ENCODE measurements at regions not wholly inside any gene's neighbourhood (a gene's known extent, or its start where the extent isn't known, plus 50 kb on each side); places are given as distances from the start of the nearest gene placed in this dataset.

DNA sequence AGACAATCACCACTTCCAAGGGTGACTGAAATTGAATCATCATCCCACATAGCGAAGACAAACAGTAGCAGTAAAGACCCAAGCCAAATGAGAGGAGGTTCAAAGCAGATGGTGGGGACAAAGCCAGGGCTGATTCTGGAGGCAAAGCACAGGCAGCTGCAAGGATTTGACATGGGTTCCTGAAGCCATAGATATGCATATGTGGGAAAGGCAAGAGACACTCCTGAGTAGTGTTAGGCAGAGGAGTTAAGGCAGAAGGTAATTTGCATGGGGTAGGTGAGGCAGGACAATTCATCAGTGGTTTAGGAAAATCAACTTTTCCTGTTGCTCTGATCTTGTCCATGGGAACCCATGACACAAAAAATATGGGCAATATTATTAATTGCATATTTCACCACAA lies 462.8 kb downstream of the FAM181B start:
- Mint-ChIP-seq H3K4me1 (no peaks in the 10 kb centered on the region), H3K27ac (no peak overlapping the region), H3K27me3 (no peaks in the 10 kb centered on the region), H3K4me3 (no peak overlapping the region), H3K36me3 (no peaks in the 10 kb centered on the region), H3K9me3 (no peaks in the 10 kb centered on the region)
- ATAC-seq (ENCODE audit: low read depth) (no peak), DNase-seq (no peak)
- POLR2A ChIA-PET: no interaction called here

DNA sequence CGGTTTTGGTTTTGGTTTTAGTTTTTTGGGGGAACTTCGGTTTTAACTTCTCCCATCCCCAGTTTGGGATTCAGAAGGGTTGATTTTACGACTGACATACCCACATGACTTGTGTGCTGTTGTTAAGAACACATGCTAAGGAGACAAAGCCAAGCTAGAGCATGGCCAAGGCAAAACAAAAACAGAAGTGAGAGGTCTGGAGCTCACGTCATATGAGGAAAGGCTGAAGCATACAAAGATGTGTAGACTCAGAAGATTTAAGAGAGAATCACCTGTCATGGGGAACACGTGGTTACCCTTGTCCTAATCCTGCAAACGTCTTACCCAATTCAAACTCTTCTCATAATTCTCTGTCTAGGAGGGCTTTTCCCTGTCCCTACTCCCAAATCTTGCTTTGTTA lies 465.0 kb downstream of the FAM181B start:
- Mint-ChIP-seq H3K27ac (no peak overlapping the region), H3K27me3 (no peaks in the 10 kb centered on the region), H3K4me1 (no peaks in the 10 kb centered on the region), H3K9me3 (no peaks in the 10 kb centered on the region), H3K4me3 (no peak overlapping the region), H3K36me3 (no peaks in the 10 kb centered on the region)
- ATAC-seq (ENCODE audit: low read depth) (no peak), DNase-seq (no peak)
- POLR2A ChIA-PET: no interaction called here

DNA sequence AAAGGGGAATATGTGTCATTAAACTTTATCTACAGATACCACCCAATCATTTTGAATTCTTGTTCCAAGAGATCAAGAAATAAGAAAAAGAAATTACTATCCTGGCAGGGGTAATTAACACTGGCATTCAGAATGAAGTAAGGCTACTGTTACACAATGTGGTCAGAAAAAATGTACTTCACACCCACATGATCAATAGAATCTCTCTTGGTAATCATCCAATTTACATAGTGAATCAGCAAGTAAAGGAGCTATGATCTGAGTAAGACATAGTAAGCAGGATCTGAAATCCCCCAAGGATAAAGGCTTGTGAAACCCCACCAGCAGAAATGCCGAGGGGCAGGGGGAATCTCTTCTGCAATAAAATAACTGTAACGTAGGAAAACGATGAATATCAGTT lies 466.5 kb downstream of the FAM181B start:
- H3K36me3 Mint-ChIP-seq: no peaks in the 10 kb centered on the region
- no peaks in the 10 kb centered on the region for H3K9me3 Mint-ChIP-seq
- no peak overlapping the region for H3K27ac Mint-ChIP-seq
- POLR2A ChIA-PET: no interaction called here
- no peak for DNase-seq
- H3K27me3 Mint-ChIP-seq: no peaks in the 10 kb centered on the region
- no peak overlapping the region for H3K4me3 Mint-ChIP-seq
- ATAC-seq (ENCODE audit: low read depth): no peak
- H3K4me1 Mint-ChIP-seq: no peaks in the 10 kb centered on the region

DNA sequence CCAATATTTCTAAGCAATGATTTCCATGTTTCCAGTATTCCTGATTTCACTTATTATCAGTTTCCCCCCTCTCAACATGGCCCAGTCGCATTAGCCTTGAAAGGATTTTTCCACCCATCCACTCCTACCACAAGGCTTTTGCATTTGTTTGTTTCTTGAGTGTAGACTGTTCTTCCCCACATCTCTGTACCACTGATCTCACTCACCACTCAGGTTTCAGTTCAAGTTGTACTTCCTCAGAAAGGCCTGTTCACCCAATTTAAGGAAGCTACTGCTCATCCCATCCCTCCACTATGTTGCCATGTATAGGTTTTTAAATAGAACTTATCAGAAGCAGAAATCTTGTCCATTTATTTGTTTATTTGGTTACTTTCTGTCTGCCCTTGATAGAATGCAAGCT lies 472.3 kb downstream of the FAM181B start:
- ATAC-seq (ENCODE audit: low read depth): no peak
- Mint-ChIP-seq H3K4me1 (no peaks in the 10 kb centered on the region), H3K27ac (no peak overlapping the region), H3K4me3 (no peak overlapping the region), H3K27me3 (no peaks in the 10 kb centered on the region), H3K9me3 (no peaks in the 10 kb centered on the region), H3K36me3 (no peaks in the 10 kb centered on the region)
- DNase-seq: no peak
- POLR2A ChIA-PET: no interaction called here

DNA sequence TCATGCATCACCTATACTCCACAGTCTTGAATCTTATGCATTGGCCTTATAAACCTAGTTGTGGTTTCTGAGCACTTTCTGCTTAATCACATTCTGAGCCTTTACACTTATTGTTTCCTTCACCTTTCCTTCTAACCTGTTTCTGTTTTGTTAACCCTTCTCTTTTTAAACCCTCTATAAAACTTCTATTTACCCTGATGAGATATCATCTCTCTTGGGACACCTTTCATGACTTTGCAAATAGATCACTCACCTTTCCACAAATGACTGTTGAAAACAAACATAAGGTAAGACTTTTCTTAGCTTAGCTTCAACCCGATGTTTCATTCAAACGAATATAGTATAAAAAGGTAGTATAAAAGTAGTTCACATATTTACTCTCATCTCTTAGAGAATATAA lies 483.6 kb downstream of the FAM181B start:
- POLR2A ChIA-PET: no interaction called here
- Mint-ChIP-seq H3K4me3 (no peak overlapping the region), H3K27me3 (no peaks in the 10 kb centered on the region), H3K36me3 (no peaks in the 10 kb centered on the region), H3K9me3 (no peaks in the 10 kb centered on the region), H3K27ac (no peak overlapping the region), H3K4me1 (no peaks in the 10 kb centered on the region)
- no peak for DNase-seq
- ATAC-seq (ENCODE audit: low read depth): no peak

DNA sequence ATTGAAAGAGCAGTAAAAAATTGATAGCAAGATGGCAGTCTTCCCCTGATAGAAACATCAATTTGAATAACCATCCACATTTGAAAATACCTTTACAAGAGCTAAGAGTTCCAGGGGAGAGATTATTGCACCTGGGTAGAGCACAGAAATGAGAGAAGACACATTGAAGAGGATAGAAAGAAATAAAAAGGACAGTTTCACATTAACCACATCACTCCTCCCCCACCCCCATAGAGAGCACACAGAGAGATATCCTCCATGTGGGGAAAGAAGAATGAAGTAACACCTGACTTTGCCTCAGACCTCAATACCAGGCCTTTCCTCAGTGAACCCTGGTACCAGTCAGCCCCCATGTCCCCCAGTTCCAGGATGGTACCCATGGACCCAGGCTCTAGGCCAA lies 486.7 kb downstream of the FAM181B start:
- no peak for DNase-seq
- no peak overlapping the region for H3K27ac Mint-ChIP-seq
- no peak for ATAC-seq (ENCODE audit: low read depth)
- no peak overlapping the region for H3K4me3 Mint-ChIP-seq
- no peaks in the 10 kb centered on the region for H3K36me3 Mint-ChIP-seq
- H3K27me3 Mint-ChIP-seq: peaks cover 2% of the 10 kb centered on the region
- POLR2A ChIA-PET: no interaction called here
- H3K4me1 Mint-ChIP-seq: no peaks in the 10 kb centered on the region
- no peaks in the 10 kb centered on the region for H3K9me3 Mint-ChIP-seq

DNA sequence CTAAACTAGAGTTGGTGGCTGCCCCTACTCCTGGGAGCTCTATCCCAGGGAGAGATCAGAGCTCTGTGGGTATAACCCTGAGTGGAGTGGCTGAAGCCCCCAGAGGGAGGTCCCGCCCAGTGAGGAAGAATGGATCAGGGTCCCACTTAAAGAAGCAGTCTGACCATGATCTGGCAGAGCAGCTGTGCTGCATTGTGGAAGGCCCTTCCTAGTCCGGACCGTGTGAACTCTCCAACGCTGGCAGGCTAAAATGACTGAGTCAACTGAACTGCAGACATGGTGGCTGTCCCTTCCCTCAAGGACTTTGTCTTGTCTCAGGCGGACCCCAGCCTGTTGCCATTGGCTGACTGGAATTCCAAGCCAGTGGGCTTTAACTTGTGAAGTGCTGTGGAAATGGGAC lies 494.2 kb downstream of the FAM181B start:
- peaks cover 5% of the 10 kb centered on the region for H3K27me3 Mint-ChIP-seq
- H3K27ac Mint-ChIP-seq: no peak overlapping the region
- POLR2A ChIA-PET: no interaction called here
- H3K4me1 Mint-ChIP-seq: no peaks in the 10 kb centered on the region
- H3K36me3 Mint-ChIP-seq: no peaks in the 10 kb centered on the region
- DNase-seq (no peak), ATAC-seq (ENCODE audit: low read depth) (no peak)
- H3K9me3 Mint-ChIP-seq: peaks cover 2% of the 10 kb centered on the region
- H3K4me3 Mint-ChIP-seq: no peak overlapping the region

DNA sequence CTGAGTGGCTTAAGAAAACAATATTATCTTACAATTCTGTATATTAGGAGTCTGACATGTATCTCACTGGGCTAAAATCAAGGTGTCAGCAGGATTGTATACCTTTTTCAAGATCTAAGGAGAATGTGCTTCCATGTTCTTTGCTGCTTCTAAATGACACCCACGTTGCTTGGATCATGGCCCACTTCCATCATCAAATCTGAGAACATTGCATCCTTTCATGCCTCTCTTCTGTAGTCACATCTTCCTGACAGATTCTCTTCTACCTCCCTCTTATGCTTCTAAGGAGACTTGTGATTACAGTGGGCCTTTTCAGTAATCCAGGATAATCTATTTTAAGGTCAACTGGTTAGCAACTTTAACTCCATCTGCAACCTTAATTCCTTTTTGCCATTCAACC lies 499.4 kb downstream of the FAM181B start:
- Mint-ChIP-seq H3K27ac (no peak overlapping the region), H3K36me3 (no peaks in the 10 kb centered on the region), H3K27me3 (peaks cover 3% of the 10 kb centered on the region), H3K4me1 (no peaks in the 10 kb centered on the region), H3K9me3 (peaks cover 2% of the 10 kb centered on the region), H3K4me3 (no peak overlapping the region)
- DNase-seq: no peak
- no peak for ATAC-seq (ENCODE audit: low read depth)
- POLR2A ChIA-PET: no interaction called here

DNA sequence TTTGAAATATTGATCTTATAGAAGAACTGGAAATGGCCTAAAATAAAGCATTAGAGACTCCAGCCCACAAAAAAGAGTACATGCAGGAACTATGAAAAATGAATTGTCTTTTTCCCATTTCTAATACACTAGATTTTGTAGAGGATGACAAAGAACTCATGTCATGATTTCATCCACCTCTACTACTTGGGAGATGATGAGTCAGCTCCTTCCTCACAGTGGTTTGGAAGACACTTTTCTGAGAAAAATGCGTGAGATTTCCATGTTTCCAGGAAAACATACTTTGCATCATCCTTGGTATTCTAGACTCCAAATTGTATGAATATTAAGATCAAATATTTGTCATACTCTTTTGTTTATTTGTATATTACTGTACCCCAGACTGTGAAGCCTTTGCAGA lies 500.5 kb downstream of the FAM181B start:
- H3K4me1 Mint-ChIP-seq: no peaks in the 10 kb centered on the region
- no peaks in the 10 kb centered on the region for H3K36me3 Mint-ChIP-seq
- no peak overlapping the region for H3K27ac Mint-ChIP-seq
- H3K4me3 Mint-ChIP-seq: no peak overlapping the region
- H3K27me3 Mint-ChIP-seq: peaks cover 3% of the 10 kb centered on the region
- POLR2A ChIA-PET: no interaction called here
- ATAC-seq (ENCODE audit: low read depth) (no peak), DNase-seq (no peak)
- H3K9me3 Mint-ChIP-seq: peaks cover 2% of the 10 kb centered on the region

DNA sequence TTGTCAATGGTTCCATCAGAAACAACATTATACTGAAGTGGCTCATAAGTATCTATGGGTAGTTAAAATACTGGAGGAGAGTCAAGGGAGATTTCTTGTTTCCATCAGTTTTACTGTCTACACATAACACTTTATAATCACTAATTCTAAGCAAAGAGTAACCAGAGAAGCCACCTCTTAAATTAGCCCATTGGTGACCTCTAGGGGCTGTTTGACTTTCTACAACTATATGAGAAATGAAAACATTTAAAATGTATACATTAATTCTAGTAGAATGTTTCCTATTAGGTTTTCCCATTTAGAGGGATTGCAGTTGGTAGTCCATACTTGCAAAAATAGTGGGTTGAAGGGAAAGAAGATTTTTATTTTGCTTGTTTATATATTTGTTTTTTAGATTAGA lies 504.3 kb downstream of the FAM181B start:
- Mint-ChIP-seq H3K27ac (no peak overlapping the region), H3K36me3 (no peaks in the 10 kb centered on the region), H3K4me3 (no peak overlapping the region), H3K9me3 (no peaks in the 10 kb centered on the region), H3K27me3 (no peaks in the 10 kb centered on the region), H3K4me1 (no peaks in the 10 kb centered on the region)
- ATAC-seq (ENCODE audit: low read depth) (no peak), DNase-seq (no peak)
- POLR2A ChIA-PET: no interaction called here

DNA sequence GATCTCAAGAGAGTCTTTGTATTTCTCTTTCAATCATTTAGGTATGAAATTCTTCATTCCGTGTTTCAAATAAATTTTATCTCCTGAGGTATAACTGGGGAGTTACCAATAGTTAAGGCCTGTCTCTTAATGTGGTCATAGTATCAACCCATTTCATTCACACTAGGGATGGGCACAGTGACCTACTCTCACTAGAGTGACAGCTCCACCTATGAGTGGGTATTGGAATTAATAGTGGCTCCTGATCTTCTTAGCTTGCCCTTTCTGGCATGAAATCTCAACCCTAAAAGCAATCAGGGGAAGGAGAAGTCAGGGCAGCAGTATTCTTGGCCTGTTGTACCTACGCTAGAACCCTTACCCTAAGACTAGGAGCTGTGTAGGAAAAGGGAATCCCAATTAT lies 507.7 kb downstream of the FAM181B start:
- Mint-ChIP-seq H3K4me3 (no peak overlapping the region), H3K36me3 (no peaks in the 10 kb centered on the region), H3K9me3 (no peaks in the 10 kb centered on the region), H3K27ac (no peak overlapping the region), H3K27me3 (peaks cover 2% of the 10 kb centered on the region), H3K4me1 (no peaks in the 10 kb centered on the region)
- no peak for DNase-seq
- POLR2A ChIA-PET: no interaction called here
- no peak for ATAC-seq (ENCODE audit: low read depth)

DNA sequence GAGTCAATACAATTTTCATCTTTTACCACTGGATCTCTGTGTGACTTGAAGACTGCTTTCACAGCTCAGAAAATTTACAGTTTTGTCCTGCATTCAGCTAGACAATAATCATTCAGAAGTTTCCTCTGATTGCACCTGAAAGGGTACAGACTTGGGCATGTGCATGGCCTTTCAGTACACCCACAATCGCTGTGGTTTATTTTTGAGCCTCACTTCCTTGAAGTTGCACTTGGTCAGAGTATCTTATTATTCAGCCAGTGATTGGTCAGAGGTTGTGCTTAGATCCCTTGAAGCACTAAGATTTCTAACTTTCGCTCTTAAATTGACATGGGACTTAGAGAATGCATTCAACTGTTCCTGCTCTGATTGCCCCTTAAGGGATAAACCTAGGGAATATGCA lies 508.2 kb downstream of the FAM181B start:
- Mint-ChIP-seq H3K4me1 (no peaks in the 10 kb centered on the region), H3K9me3 (no peaks in the 10 kb centered on the region), H3K27me3 (peaks cover 2% of the 10 kb centered on the region), H3K27ac (no peak overlapping the region), H3K36me3 (no peaks in the 10 kb centered on the region), H3K4me3 (no peak overlapping the region)
- DNase-seq: no peak
- ATAC-seq (ENCODE audit: low read depth): no peak
- POLR2A ChIA-PET: no interaction called here

DNA sequence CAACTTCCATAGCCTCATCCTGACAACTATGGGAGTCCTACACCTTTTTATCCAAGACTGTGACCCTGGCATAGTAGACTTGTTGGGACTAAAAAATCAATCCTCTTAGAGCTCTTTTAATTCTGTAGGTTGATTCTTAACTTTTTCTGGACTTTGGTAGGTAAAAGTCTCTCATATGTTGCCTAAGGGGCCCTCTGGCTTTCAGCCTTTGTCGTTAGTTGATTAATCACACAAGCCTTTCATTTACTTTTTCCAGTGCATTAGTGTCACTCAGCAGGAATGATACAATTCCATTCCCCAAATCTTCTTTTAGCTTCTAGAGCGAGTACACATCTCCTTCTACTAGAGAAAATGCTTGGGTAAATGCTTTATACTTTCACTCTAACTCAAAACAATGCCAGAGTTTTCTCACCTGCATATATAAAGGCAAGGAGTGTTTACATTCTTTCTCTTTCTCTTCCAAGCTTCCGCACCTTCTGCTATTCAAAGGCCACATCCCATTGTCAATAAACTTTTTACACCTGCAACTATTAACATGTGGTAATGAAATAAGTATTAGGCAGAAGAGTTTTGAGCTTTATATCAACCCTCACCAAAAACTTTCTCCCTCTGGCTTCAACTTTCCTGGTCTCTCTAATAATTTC lies 516.6 kb downstream of the FAM181B start:
- Mint-ChIP-seq H3K4me3 (no peak overlapping the region), H3K36me3 (no peaks in the 10 kb centered on the region), H3K27me3 (no peaks in the 10 kb centered on the region), H3K27ac (no peak overlapping the region), H3K9me3 (no peaks in the 10 kb centered on the region), H3K4me1 (no peaks in the 10 kb centered on the region)
- ATAC-seq (ENCODE audit: low read depth): no peak
- POLR2A ChIA-PET: no interaction called here
- no peak for DNase-seq

DNA sequence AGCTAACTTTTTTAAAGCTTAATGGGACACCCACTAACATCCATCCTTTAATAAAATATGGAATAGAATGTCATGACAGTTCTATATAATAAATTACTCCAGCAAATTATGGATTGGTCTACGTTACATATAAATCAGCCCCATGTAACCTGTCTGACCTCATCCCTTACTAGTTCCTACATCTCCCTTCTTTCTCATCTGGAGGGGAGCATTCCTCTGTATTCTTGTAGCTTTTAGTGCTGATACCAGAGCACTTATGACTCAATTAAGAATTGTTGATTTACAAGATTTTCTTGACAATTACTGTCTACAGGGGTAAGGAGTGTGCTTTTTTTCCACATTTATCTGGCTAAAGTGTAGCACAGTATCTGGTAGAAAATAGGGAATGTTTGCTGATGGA lies 523.7 kb downstream of the FAM181B start:
- no peaks in the 10 kb centered on the region for H3K36me3 Mint-ChIP-seq
- POLR2A ChIA-PET: no interaction called here

DNA sequence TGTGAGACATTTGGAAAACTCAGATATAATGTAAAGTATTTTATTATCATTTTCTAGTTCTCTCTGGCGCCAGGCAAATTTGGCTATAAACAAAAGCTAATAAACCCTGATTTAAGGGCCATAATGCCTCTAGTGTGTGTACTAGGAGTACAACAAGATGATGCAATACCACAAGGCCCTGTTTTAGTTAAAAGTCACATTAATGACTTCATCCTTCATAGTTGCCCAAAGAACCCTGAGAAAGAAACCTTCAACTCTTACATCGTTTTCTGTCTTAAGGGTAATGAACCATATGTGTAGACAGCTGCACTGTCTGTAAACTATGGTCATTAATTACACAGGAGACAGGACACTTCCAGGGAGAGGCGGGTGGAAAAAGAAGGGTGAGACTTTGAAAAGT lies 538.4 kb downstream of the FAM181B start:
- no peaks in the 10 kb centered on the region for H3K4me1 Mint-ChIP-seq
- POLR2A ChIA-PET: no interaction called here
- no peak for DNase-seq
- H3K9me3 Mint-ChIP-seq: no peaks in the 10 kb centered on the region
- H3K4me3 Mint-ChIP-seq: no peak overlapping the region
- H3K36me3 Mint-ChIP-seq: no peaks in the 10 kb centered on the region
- no peak for ATAC-seq (ENCODE audit: low read depth)
- no peaks in the 10 kb centered on the region for H3K27me3 Mint-ChIP-seq
- H3K27ac Mint-ChIP-seq: no peak overlapping the region

More for the DNA sequence above, 523.7 kb downstream of the FAM181B start:
- Mint-ChIP-seq H3K9me3 (no peaks in the 10 kb centered on the region), H3K4me3 (no peak overlapping the region), H3K4me1 (no peaks in the 10 kb centered on the region), H3K27ac (no peak overlapping the region), H3K27me3 (no peaks in the 10 kb centered on the region)
- ATAC-seq (ENCODE audit: low read depth) (no peak), DNase-seq (no peak)
